Mucosa of descending colon (tissue), 3 donors: ENCODE measurements at regions not wholly inside any gene's neighbourhood (a gene's known extent, or its start where the extent isn't known, plus 50 kb on each side); places are given as distances from the start of the nearest gene placed in this dataset.

Experiments
- ATAC-seq: fragments of 200-7000 bp; cut with Tn5 transposase; one replicate; pipeline ENCODE4 v1.9.1; 2020; ENCODE audit warnings: mild to moderate bottlenecking, moderate library complexity
- DNase-seq, 3 donors: peaks; one replicate each; pipeline ENCODE4 v3.0.0-alpha.2; 2020
- H3K36me3 ChIP-seq: fragments of 200-600 bp; one replicate; pipeline ENCODE4 v1.8.0; 2021; ENCODE audit warnings: low read depth, mild to moderate bottlenecking
- H3K4me1 ChIP-seq: fragments of 200-600 bp; one replicate; pipeline ENCODE4 v1.8.0; 2021; ENCODE audit warnings: low read depth, mild to moderate bottlenecking
- H3K4me3 ChIP-seq: fragments of 200-600 bp; one replicate; pipeline ENCODE4 v1.8.0; 2021; ENCODE audit warnings: mild to moderate bottlenecking
- H3K9me3 ChIP-seq: fragments of 200-600 bp; one replicate; pipeline ENCODE4 v1.8.0; 2021; ENCODE audit warnings: mild to moderate bottlenecking
- CTCF ChIP-seq: fragments of 200-600 bp; IDR thresholded peaks from one replicate; pipeline ENCODE4 v1.8.0; 2022; ENCODE audit warnings: antibody characterized with exemption, mild to moderate bottlenecking
- intact Hi-C, 2 donors: fragments of 100-400 bp; cut with DNase I in 1 of 2; cut with micrococcal nuclease in 1 of 2; formaldehyde crosslinking; loops; one replicate each; pipeline versions ENCODE4 v1.11.0 to v1.11.1; 2022; cut with DNase I, micrococcal nuclease
- donor health status: DM: no; HTN: no; CAD: no; lungs with moderate emphysema.
- donor health status: DM: no; HTN: no; CAD: no.
- donor health status: DM: no; HTN: yes; CAD: no.

DNA sequence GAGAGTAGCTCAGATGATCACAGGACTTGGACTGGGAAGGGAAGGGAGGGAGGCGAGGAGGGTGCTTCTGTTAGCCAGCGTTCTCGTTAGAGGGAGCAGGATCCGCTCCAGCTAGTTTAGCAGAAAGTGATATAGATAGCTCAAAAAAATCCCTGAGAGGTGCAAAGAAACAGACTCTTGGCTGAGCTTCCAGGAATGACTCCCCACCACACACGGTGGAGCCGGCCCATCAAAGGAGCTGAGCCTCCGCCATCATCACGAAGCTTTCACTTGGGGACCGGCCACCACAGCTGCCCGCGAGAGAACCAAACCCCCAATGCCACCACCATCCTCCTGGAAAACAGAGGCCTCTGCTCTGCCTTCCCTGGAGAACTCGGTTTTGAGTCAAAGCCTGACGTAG lies 124.6 kb upstream of the BCL2L14 start:
- DNase-seq (no peak), ATAC-seq (no peak)
- intact Hi-C loops, result no loop called here
- Histone ChIP-seq H3K4me1 (peaks cover 4% of the 10 kb centered on the region), H3K9me3 (no peaks in the 10 kb centered on the region), H3K4me3 (no peak overlapping the region), H3K36me3 (no peaks in the 10 kb centered on the region)
- TF ChIP-seq CTCF, result no peak

DNA sequence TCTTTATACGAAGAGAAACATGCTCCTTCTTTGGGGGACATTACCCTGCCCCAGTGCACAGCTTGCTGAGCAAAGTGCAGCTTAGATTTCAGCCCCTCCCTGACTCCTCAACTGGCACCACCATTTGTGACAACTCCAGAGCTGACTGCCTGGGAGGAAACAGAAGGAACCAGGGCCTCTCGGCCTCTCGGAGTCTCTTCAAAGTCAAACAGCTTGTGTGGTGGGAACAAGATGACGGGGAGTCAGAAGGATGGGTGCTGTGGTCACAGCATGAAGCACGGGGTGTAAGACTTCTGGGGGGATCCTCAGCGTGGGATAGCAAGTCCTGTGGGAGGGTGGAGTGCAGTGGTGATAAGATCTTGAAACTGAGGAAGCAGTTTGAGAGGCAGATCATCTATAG lies 123.5 kb upstream of the BCL2L14 start:
- intact Hi-C loops, result no loop called here
- DNase-seq (no peak), ATAC-seq (no peak)
- Histone ChIP-seq H3K9me3 (no peaks in the 10 kb centered on the region), H3K4me1 (peaks cover 4% of the 10 kb centered on the region), H3K36me3 (no peaks in the 10 kb centered on the region), H3K4me3 (no peak overlapping the region)
- no peak for TF ChIP-seq CTCF

DNA sequence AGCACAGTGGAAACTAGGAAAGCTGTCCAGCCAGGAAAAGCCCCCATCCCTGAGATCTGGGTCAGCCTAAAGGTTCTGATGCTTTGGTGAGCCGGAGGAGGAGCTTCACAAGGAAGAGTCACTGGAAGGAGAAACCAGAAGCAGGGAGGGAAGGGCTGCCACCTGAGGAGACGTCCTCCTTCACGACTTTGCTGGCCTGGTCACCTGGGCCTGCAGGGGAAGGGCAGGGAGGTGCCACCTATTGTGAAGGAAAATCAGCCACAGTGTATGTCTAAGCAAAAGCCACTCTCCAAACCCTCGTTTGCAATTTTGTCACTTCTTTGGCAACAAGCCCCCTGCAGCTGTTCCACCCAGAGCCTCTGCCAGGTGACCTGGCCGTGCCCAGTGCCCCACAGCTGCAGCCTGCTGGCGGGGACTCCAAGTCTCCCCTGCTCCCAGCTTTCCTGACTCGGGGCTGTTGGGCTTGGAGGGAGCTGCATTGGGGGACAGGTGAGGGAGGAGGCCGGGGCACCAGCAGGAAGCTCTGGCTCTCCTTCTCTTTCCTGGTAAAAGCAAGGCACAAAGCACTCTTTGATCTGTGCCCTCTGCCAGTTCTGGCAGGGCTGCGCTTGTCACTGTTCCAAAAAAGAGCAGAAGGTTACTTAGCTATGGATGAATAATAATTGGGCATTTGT lies 120.9 kb upstream of the BCL2L14 start:
- no peaks in the 10 kb centered on the region for H3K9me3 ChIP-seq
- H3K4me3 ChIP-seq, result no peak overlapping the region
- intact Hi-C loops, result no loop called here
- no peak for TF ChIP-seq CTCF
- no peaks in the 10 kb centered on the region for H3K36me3 ChIP-seq
- DNase-seq (peak in 2 of 3 donors; percentile 39 to 52), ATAC-seq (peak; percentile 77)
- H3K4me1 ChIP-seq, result peaks cover 4% of the 10 kb centered on the region

DNA sequence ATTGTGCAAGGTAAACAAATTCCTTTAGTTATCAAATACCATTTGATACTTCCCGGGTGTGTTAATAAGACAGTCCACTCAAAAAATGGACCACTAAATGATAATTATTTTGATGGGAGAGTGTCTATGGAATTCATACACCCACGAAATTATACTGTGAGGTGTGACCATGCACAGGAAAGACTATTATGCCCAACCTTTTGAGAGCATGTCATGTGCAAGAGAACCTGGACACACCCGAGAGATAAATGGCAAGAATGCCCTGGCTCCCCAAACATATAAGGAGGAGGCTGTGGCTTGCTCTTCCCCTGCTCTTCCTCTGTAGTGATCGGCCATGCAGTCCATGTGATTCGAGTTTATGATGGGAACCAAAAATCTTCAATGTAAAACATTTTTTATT lies 119.5 kb upstream of the BCL2L14 start:
- no peaks in the 10 kb centered on the region for H3K36me3 ChIP-seq
- ATAC-seq (no peak), DNase-seq (no peak)
- H3K4me1 ChIP-seq, result peaks cover 4% of the 10 kb centered on the region
- no peak overlapping the region for H3K4me3 ChIP-seq
- no peak for TF ChIP-seq CTCF
- no peaks in the 10 kb centered on the region for H3K9me3 ChIP-seq
- intact Hi-C loops, result no loop called here

DNA sequence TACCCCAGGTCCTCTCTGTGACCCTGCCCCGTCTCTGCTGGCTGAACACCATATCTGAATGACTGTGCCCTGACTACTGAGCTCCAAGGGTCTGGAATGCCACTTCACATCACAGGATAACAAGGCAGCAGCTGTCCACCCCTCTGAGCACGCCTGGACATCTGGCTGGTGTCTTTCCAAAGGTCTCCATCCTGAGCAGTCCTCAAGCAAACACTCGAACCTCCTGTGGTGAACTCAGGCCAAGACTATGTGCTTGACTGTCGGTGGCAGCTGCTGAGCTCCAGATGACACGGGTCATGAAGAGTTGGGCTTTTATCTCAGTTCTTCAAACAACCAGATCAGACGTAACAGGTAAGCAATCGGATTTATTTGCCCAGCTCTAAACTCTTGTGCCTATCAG lies 117.2 kb upstream of the BCL2L14 start:
- H3K4me3 ChIP-seq, result no peak overlapping the region
- DNase-seq (no peak), ATAC-seq (no peak)
- no peaks in the 10 kb centered on the region for H3K9me3 ChIP-seq
- no peak for TF ChIP-seq CTCF
- no peaks in the 10 kb centered on the region for H3K36me3 ChIP-seq
- peaks cover 4% of the 10 kb centered on the region for H3K4me1 ChIP-seq
- intact Hi-C loops, result no loop called here

DNA sequence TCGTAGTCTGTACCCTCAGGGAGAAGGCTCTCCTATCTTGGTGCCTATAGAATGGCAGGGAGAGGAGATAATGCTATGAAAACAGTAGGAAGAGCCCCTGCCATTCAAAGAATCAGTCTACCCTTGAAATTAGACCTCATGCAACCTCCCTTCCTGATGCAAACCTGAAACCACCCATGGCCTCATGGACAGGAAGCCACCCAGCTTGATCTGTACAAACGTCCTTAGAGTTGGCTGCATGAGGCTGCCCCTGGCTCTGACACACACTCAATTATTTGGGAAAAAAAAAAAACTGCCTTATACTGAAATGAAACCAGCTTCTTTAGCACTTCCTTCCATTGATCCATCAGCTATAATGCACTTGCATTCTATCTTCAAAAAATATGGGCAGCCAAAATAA lies 116.6 kb upstream of the BCL2L14 start:
- intact Hi-C loops, result no loop called here
- DNase-seq (no peak), ATAC-seq (no peak)
- Histone ChIP-seq H3K36me3 (no peaks in the 10 kb centered on the region), H3K9me3 (no peaks in the 10 kb centered on the region), H3K4me1 (peaks cover 4% of the 10 kb centered on the region), H3K4me3 (no peak overlapping the region)
- TF ChIP-seq CTCF, result no peak
